Bronchial epithelial cell (primary cell): ENCODE measurements at regions not wholly inside any gene's neighbourhood (a gene's known extent, or its start where the extent isn't known, plus 50 kb on each side); places are given as distances from the start of the nearest gene placed in this dataset.

Experiments used
- DNase-seq: peaks from one replicate; pipeline ENCODE4 v3.0.0-alpha.2; 2010; ENCODE audit warnings: low read depth
- FAIRE-seq: peaks from 2 replicates; lab custom pipeline; 2011; peaks lifted over from hg19 to GRCh38; lab: Jason Lieb, UNC
- H3K27me3 ChIP-seq: 2 replicates; pipeline ENCODE4 v1.5.1; 2011; ENCODE audit warnings: low read length; ENCODE audit not compliant: control insufficient read depth, insufficient read depth
- H3K36me3 ChIP-seq: 2 replicates; pipeline ENCODE4 v1.5.1; 2011; ENCODE audit warnings: low read length; ENCODE audit not compliant: control insufficient read depth, insufficient read depth
- H3K4me3 ChIP-seq: 2 replicates; pipeline ENCODE4 v1.5.1; 2011; ENCODE audit warnings: mild to moderate bottlenecking, low read depth, low read length, control low read depth
- CTCF ChIP-seq: IDR thresholded peaks from 2 replicates; pipeline ENCODE4 v1.5.1; 2011; ENCODE audit warnings: mild to moderate bottlenecking, moderate library complexity, low read length, control low read depth, inconsistent platforms; ENCODE audit not compliant: insufficient read depth, severe bottlenecking

DNA sequence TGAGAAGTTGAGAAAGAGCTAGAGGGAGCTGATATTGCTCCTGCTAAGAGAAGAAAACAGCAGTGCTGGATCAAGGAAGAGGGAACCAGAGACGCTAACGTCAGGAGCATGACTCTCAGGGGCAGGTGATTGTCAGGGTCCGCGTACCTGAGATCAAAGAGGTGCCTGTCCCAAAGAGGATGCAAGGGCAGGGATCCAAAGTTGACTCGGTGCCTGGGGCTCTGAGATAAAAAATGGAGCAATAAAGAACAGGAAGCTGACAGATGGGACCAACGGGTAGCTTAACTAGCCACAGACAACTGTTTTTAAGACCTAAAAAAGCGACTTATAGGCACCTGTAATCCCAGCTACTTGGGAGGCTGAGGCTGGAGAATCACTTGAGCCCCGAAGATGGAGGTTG, 517.8 kb downstream of the IRX1 start:
- Histone ChIP-seq H3K36me3 (no peaks in the 10 kb centered on the region), H3K27me3 (no peaks in the 10 kb centered on the region), H3K4me3 (no peak overlapping the region)
- no peak for FAIRE-seq
- TF ChIP-seq CTCF = no peak
- DNase-seq = no peak

GRCh38 chr5:4113905-4114304, 518.3 kb downstream of the IRX1 start:
- TF ChIP-seq CTCF = no peak
- no peak for FAIRE-seq
- H3K4me3 ChIP-seq = no peak overlapping the region

DNA sequence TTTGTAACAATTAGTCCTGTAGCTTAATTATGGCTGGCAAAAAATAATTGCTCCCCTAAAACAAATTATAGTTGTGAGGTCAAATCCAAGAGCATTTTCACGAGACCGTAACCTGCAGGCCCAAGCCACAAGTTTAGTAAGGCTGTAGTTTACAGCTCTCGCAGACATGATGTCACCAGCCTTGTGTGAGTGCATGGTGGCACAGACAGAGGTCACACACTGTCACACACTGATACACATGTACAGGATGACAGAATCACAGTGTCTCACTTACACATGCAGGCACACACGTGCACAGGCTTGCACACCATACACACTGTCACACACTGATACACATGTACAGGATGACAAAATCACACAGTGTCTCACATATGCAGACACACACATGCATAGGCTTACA, 518.8 kb downstream of the IRX1 start:
- FAIRE-seq = peak; percentile 32
- no peak for TF ChIP-seq CTCF
- DNase-seq = no peak
- Histone ChIP-seq H3K27me3 (no peaks in the 10 kb centered on the region), H3K4me3 (no peak overlapping the region), H3K36me3 (no peaks in the 10 kb centered on the region)

More at GRCh38 chr5:4113905-4114304, 518.3 kb downstream of the IRX1 start:
- no peaks in the 10 kb centered on the region for H3K27me3 ChIP-seq
- no peaks in the 10 kb centered on the region for H3K36me3 ChIP-seq
- DNase-seq = no peak

DNA sequence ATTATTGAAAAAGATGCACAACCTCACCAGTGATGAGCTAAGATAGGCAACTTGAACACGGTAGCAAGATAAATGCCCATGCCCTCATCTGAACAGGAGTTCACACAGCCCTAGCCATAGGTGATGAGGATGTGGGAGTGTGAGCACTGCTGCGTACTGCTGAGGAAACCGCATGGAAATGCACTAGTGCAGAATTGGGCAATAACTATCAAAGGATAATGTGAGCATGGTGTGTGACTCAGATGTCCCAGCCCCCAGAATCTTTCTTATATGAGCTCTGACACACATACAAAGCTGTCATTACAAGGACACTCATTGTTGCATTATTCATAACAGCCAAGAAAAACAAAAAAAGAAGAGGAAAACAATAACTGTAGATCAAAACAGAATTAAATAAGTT, 521.2 kb downstream of the IRX1 start:
- FAIRE-seq (peak; percentile 75), DNase-seq (peak; percentile 25)
- Histone ChIP-seq H3K4me3 (no peak overlapping the region), H3K36me3 (no peaks in the 10 kb centered on the region), H3K27me3 (no peaks in the 10 kb centered on the region)
- no peak for TF ChIP-seq CTCF

DNA sequence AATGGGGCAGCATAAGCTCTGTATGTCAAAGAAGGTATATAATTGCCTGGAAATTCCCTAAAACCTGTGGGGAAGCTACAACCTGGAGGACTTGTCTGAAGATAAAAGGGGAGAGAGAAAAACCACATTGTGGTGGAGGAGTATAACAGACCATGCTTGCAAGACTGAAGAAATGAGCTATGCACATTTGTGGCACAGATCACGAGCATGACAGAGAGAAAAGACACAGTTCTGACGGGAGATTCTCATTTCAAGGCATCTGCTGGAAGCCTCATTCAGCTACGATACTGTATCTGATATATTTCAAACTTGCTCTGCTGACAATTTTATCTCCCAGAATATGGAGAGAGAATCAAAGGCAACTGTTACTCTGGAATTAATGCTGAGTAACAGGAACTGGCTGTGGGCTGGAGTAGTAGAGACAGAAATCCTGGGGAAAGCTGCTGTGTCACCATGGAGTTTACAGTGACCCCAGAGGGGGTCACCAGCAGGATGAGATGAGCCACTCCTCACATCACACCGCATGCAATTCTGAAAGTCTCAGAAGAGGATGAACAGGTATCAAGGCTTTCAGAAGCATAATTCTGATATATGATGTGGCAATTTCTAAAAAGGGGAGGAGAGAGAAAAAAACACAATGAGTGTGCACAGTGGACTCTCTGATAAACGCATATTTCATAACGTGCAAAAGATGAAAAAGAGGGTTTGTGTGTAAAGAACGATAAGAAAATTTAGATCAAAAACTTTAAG, 528.8 kb downstream of the IRX1 start:
- DNase-seq = no peak
- no peak for TF ChIP-seq CTCF
- H3K4me3 ChIP-seq = no peak overlapping the region
- FAIRE-seq = no peak
- no peaks in the 10 kb centered on the region for H3K27me3 ChIP-seq
- H3K36me3 ChIP-seq = no peaks in the 10 kb centered on the region

DNA sequence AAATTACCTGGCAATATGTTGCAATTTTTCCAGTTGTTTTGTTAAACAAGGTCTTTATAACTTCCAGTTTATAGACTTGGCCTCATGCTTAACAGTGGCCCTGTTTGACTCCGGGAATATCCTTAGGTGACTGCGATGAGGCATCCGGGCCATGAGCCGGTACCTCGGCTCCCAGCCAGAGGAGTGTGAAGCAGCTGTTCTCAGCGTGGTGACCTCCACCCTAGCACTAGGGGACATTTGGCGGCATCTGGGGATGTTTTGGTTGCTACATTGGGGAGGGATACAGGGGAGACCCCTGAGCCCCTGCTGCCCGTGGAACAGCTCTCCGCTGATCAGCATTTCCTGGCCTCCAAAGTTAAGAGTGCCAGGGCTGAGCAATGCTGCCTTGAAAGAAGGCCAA, 533.4 kb downstream of the IRX1 start:
- no peak for TF ChIP-seq CTCF
- DNase-seq (no peak), FAIRE-seq (no peak)
- no peaks in the 10 kb centered on the region for H3K36me3 ChIP-seq
- H3K27me3 ChIP-seq = no peaks in the 10 kb centered on the region
- no peak overlapping the region for H3K4me3 ChIP-seq
